ENCODE measurements at regions not wholly inside any gene's neighbourhood (a gene's known extent, or its start where the extent isn't known, plus 50 kb on each side); places are given as distances from the start of the nearest gene placed in this dataset.
A peak's percentile ranks its signal among the peaks of the same experiment; 100 is the strongest.
"Not testable (repeated sequence)": the region's sequence is repeated elsewhere in the genome, so short reads cannot be mapped to it uniquely, and the experiment has no call there.

DNA sequence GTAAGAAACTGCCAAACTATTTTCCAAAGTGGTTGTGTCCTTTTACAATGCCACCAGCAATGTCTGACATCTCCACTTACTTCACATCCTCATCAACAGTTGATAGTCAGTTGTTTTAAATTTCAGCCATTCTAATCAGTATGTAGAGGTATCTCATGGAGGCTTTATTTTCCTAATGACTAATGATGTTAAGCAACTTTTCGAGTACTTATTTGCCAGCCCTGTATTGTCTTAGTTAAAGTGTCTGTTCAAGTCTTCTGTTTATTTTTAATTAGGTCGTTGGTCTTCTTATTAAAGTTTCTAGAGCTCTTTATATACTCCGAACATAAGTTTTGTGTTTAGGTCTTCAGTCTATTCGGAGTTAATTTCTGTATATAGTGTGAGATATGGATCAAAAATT lies 54.9 kb upstream of the NBPF12 start:
- not testable (repeated sequence) for H3K27ac ChIP-seq; DNase-seq (ENCODE audit: low spot score); H3K4me3 ChIP-seq

DNA sequence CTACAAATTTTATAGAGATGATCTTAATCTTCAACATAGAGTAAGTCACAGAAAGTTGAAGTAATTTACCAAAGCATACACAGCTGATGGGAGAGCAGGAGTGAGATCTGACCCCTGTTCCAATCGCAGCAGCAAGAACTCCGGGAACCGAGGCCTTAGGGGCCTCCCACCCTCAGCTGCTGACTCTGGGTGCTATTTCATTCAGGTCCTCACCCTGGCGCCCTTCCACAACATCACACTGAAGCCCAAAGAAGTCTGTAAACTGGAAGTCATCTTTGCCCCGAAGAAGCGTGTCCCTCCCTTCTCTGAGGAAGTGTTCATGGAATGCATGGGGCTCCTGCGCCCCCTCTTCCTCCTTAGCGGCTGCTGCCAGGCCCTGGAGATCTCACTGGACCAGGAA lies 57.0 kb upstream of the NBPF12 start:
- H3K27ac ChIP-seq; DNase-seq (ENCODE audit: low spot score): not testable (repeated sequence)

DNA sequence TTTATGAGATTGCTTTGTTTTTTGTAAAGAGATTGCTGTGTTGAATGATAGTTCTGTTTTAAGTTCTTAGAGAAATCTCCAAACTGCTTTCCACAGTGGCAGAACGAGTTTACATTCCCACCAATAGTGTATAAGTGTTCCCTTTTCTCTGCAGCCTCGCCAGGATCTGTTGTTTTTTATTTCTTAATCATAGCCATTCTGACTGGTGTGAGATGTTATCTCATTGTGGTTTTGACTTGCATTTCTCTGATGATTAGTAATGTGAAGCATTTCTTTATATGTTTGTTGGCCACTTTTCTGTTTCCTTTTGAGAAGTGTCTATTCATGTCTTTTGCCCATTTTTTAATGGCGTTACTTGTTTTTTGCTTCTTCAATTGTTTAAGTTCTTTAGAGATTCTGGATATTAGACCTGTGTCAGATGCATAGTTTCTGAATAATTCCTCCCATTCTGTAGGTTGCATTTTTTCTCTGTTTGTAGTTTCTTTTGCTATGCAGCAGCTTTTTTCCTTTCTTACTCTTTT lies 74.3 kb upstream of the NBPF12 start:
- not testable (repeated sequence) for H3K27ac ChIP-seq; DNase-seq (ENCODE audit: low spot score); H3K4me3 ChIP-seq

More for the DNA sequence above, 57.0 kb upstream of the NBPF12 start:
- not testable (repeated sequence) for H3K4me3 ChIP-seq

DNA sequence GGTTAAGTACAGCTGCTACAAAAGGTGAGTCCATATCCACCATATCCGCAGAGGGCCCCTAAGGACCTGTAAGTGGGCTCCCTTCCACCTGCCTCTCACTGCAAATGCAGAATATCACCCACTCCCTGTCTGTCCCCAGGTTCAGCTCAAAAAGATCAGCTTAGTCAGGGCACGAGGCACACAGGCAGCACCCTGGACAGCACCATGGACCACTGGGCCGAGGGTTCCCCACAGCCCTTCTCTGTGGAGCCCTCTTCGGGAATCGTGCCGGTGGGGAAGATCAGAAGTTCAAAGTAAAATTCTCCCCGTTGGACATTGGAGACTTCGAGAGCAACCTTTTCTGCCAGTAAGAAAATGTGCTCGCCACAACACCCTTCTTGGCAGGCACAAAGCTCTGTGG lies 85.0 kb upstream of the NBPF12 start:
- H3K27ac ChIP-seq; H3K4me3 ChIP-seq; DNase-seq (ENCODE audit: low spot score): not testable (repeated sequence)

DNA sequence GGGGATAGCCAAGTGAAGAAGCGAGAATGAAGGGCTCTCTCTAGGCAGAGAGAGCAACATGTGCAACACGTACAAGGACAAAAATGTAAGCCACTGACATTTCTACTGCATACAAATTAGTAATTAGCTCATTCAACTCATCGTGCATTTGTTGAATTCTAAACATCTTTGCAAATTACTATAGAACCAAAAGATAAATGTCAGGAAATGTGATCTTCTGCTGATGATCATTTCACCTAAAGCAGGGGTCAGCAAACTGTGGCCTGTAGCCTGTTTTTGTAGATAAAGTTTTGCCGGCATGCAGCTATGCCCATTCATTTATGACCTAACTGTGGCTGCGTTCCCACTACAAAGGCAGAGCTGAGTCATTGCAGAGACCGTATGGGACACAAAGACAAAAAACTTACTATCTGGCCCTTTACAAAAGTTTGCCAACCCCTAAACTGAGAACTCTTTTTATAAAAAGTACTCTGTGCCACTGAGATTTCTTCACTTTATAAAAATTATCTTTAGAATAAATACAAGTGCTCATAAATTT lies 87.7 kb upstream of the NBPF12 start:
- not testable (repeated sequence) for H3K27ac ChIP-seq; H3K4me3 ChIP-seq; DNase-seq (ENCODE audit: low spot score)

DNA sequence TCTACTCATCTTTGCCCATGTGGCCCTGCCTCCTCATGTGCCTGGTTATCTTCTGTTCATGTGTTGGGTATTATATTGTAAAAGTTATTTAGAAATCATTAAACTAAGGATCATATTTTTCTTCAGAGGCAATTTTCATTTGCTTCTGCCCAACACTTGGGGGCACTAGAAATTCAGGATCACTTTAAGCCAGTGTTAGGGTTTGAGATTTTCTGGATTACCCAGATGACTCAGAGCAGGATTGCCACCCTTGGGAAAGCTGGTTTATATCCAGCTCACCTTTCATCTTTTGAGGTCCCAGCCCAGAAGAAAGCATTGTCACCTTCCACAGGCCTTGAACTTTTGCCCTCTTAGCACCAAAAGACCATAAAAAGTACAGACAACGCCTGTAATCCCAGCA lies 99.4 kb upstream of the NBPF12 start:
- H3K4me3 ChIP-seq; H3K27ac ChIP-seq; DNase-seq (ENCODE audit: low spot score): not testable (repeated sequence)

DNA sequence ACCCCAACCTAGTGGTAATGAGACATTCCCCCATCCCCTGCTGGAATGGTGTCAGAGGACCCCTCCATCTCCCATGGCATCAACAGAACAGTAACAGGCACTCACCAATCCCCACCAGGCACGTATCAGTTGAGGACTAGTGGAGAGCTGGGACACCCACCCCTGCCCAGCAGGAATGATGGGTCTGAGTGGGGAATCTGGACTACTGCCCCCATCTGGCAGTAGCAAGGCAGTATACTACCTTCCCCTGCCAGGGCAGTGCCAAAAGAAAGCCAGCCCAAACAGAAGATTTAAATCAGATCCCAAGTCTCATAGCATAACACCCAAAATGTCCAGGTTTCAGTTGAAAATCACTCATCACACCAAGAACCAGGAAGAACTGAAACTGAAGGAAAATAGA lies 111.2 kb upstream of the NBPF12 start:
- H3K27ac ChIP-seq; DNase-seq (ENCODE audit: low spot score); H3K4me3 ChIP-seq: not testable (repeated sequence)

DNA sequence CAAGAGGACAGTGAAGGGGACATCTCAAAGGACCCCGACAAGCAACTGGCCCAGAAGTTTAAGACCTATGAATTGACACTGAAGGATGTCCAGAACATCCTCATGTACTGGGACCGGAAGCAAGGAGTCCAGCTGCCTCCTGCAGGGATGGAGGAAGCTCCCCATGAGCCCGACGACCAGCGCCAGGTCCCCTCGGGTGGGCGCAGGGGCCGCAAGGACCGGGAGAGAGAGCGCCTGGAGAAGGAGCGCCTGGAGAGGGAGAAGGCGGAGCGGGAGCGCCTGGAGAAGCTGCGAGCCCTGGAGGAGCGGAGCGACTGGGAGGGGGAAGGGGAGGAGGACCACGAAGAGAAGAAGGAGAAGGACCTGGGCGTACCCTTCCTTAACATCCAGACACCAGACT lies 143.9 kb upstream of the NBPF12 start:
- H3K4me3 ChIP-seq; DNase-seq (ENCODE audit: low spot score); H3K27ac ChIP-seq: not testable (repeated sequence)

DNA sequence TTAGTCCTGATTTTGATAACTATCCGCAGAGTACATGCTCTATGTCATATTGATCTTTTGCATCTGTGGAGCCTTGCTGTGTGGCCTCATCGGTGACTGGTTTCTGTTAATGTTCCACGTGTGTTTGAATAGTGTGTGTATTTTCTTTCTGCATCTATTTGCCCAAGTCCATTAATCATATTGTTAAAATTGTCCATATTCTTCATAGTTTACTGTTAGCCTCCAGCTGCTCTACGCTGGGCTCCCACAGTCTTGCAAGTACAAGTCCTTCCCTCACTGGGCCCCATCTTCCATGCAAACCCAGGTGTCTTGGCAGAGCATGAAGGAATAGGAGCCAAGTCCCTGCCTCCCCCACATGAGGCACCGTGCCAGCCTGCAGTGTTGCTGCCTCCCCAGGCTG lies 145.4 kb upstream of the NBPF12 start:
- not testable (repeated sequence) for H3K4me3 ChIP-seq; DNase-seq (ENCODE audit: low spot score); H3K27ac ChIP-seq

DNA sequence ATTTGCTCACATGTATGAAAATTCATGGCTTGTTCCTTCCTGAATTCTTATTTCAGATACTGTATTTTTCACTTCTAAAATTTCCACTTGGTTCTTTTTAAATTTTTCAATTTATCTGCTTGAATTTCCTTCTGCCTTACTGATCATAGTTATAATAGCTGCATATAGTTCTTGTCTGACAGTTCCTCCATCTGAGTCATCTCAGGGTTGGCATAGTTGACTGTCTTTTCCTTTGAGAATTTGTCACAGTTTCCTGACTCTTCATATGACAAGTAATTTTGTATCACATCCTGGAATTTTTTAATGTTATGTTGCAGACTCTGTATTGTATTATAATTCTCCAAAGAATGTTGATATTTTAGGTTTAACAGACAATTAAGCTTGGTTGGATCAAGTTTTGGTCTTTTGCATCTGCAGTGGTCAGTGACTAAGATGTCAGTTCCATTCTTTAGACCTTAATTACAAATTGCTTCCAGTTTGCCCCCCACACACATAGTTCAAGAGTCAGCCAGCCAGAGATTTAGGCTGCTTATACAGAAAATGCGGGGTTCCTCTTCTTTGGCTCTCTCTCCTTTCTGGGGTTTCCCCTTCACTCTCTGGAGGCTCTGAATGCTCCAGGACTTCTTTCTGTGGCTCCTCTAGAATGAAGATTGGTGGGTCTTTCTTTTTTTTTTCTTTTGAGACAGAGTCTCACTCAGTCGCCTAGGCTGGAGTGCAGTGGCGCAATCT lies 153.7 kb upstream of the NBPF12 start:
- DNase-seq (ENCODE audit: low spot score); H3K4me3 ChIP-seq; H3K27ac ChIP-seq: not testable (repeated sequence)

DNA sequence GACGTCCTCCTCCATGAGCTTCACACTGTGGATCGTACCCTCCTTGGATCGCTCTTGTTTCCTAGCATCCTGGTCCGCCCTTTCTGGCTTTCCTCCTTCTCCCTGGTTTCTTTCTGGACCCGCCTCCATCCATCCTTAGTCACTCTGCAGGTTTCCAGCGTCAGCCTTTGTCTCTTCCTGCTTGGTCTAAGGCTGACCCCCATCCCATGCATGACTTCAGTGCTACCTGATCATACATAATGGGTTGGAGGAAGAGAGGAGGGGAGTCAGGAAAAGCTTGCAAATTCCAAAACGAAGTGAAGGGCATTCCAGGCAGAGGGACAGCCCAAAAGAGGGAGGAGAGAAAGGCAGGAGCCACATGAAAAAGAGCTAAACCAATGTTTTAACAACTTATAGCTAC lies 156.9 kb upstream of the NBPF12 start:
- not testable (repeated sequence) for H3K27ac ChIP-seq; DNase-seq (ENCODE audit: low spot score); H3K4me3 ChIP-seq

DNA sequence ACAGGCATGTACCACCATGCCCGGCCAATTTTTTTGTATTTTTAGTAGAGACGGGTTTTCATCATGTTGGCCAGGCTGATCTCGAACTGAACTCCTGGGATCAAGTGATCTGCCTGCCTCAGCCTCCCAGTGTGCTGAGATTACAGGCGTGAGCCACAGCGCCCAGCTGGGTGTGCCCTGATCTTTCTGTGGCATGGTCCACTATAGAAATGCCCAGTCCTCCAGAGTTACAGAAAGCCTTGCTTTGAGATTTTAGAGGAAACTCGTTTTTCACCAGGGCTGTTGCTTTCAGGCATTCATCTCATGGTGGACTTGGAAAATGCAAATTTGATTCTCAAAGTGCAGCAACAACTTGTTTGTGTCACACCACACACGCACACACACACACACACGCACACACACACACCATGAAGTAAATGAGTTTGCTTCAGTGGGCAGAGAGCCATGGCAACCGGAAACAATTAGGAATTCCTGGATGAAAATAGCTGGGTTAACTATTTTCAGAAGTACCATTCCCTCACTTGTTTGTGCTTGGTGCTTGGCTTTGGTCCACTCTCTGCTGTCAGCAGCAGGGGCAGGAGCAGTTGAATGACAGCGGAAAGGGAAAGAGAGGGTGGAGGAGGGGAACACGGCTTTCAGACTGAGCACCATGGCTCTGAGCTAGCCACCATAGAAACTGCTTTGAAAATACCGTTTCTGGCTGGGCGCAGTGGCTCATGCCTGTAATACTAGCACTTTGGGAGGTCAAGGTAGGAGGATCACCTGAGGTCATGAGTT lies 160.1 kb upstream of the NBPF12 start:
- peak; percentile 60 for DNase-seq (ENCODE audit: low spot score)
- peak overlapping the region in 1 of 2 donors; percentile 45 for H3K27ac ChIP-seq
- H3K4me3 ChIP-seq: not testable (repeated sequence)

DNA sequence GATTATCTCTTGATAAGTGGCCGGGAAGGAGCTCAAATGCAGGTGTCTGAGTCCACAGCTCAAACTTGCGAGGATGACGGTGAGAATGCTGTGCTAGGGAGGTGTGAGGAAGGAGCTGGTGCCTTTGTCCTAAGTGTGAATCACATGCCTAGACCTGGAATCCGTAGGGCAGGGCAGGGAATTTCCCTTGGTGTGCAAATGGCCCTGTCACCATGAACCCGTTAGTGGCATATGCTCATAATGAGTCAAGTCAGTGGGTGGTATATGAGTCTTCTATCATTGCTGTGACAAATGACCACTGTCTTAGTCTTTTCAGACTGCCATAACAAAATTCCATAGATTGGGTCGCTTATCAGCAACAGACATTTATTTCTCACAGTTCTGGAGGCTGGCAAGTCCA lies 163.1 kb upstream of the NBPF12 start:
- DNase-seq (ENCODE audit: low spot score); H3K4me3 ChIP-seq; H3K27ac ChIP-seq: not testable (repeated sequence)

DNA sequence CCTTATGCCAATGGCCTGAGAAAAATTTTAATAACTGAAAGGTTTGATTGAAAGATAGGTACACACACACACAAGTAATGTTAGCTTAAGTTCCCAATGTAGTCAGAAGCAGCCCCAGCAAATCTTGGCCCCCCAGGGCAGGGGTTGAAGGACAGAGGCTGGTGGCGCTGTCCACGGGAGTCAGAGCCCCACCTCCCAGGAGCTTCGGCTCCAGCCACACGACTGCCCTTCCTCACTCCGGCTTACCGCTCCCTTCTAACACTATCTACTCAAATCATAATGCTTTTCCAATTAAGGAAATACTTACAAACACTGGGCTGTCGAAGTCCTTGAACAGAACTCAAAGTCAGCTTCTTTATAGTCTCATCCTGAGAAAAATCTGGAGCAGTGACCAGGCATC lies 163.9 kb upstream of the NBPF12 start:
- not testable (repeated sequence) for DNase-seq (ENCODE audit: low spot score); H3K27ac ChIP-seq; H3K4me3 ChIP-seq

DNA sequence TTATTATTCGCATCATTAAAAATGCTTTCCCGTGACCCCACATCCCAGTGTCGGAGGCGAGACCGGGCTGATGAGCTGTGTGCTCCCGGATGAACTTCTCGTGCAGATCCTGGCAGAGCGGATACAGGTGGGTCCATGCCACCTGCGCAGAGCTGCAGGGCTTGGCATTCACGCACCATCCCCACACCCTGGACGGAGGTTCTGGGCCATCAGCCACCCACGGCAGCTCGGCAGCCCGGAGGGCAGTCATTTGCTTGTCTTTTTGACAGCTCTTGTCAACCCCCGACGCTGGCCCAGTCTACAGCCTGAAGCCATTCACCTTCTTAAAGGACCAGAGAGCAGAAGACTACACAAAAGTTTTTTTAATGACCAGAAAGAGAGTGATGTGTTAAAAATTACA lies 166.7 kb upstream of the NBPF12 start:
- H3K27ac ChIP-seq; H3K4me3 ChIP-seq; DNase-seq (ENCODE audit: low spot score): not testable (repeated sequence)

DNA sequence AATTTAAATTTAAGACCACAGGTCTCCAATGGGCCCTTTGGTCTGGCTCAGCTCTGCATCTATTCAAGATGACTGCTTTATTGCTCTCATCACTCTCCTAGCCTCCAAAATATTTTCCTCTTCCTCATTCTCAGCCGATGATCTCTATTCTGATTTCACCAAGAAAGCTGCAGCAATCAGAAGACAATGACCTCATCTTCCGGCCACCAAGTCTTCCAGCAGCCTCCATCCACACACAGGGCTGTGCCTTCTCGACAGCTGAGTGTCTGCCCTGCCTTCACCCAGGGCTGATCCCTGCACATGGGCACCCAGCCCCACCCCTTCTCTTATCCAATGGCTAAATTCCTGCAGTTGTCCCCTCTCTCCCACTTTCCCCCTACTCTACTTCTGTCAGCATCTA lies 167.1 kb upstream of the NBPF12 start:
- DNase-seq (ENCODE audit: low spot score); H3K4me3 ChIP-seq; H3K27ac ChIP-seq: not testable (repeated sequence)

DNA sequence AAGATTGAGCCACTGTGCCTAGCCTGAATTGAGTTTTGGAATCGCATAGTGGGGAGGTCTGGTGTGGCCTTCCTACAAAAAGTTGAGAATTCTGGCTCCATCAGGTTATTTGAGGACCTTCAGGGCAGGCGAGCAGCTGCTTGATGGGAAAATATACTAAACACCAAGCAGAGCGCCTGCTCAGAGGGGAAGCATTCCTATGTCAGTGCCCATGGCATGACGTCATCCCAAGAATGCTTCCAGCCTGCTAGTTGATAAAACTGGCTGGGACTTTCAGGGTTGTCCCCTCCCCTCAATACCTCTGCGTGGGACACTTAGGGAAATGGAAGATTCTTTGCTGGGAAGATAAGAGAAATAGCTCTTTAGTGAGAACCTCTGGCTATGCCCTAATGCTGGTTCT lies 174.9 kb upstream of the NBPF12 start:
- DNase-seq (ENCODE audit: low spot score); H3K4me3 ChIP-seq; H3K27ac ChIP-seq: not testable (repeated sequence)

DNA sequence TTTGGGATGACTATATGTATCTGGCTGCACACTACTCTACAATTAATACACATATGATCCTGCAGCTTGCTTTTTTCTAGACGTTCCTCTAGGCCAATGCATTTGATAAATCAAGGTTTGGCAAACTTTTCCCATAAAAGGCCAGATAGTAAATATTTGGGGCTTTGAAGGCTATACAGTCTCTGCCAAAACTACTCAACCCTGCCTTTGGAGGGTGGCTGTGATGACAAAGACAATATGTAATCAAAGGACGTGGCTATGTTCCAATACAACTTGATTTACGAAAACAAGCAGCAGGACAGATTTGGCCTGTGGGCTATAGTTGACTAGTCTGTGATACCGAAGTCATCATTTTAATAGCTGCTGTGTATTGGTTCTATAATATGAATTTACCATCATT lies 181.3 kb upstream of the NBPF12 start:
- DNase-seq (ENCODE audit: low spot score); H3K4me3 ChIP-seq; H3K27ac ChIP-seq: not testable (repeated sequence)

DNA sequence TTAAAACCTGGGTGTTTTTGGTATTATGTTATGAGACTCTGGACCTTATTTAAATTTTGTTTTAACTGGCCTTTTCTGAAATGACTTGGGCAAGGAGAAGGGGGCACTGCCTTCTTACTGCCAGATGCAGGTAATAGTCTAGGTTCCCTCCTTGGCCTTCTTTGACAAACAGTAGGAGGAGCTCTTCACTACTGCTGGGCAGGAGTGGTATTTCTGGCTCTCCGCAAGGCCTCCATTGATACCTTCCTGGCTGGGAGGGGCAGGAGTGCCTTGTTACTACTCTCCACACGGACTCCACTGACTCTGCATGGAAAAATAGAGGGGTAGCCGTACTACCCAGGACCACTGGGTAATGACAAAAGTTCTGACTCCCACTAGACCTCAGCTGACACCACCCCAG lies 189.4 kb upstream of the NBPF12 start:
- not testable (repeated sequence) for H3K4me3 ChIP-seq; DNase-seq (ENCODE audit: low spot score); H3K27ac ChIP-seq
